ENCODE measurements at regions not wholly inside any gene's neighbourhood (a gene's known extent, or its start where the extent isn't known, plus 50 kb on each side); places are given as distances from the start of the nearest gene placed in this dataset.

DNA sequence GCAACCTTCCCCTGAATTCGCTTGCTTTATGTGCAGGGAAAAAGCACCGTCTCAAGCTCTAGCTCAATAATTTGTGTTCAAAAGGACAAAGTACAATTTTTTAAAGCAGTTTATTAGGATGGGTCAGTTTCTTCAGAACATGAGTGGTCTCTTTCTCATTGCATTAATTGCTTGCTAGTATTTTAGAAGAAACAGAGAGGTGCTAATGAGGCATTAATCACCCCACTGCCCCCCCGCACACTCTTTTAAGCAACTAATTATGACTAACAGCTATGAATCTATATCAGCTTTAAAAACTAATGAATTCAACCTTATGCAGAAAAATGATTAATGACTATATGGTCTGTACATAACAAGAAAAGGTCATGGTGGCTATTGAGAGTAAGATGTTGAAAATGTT lies 262.1 kb upstream of the ST6GAL2 start:
- H3K27ac ChIP-seq (ENCODE audit: low read depth), result no peak overlapping the region
- H3F3A ChIP-seq (replicated peaks; ENCODE audit: low read depth), result no peaks in the 10 kb centered on the region
- H3K9me2 ChIP-seq (ENCODE audit: insufficient read depth), result 0 out of 2 replicates have a peak, but pooled peaks cover 3% of the 10 kb centered on the region
- no peak overlapping the region for H3K4me2 ChIP-seq
- H3K4me1 Mint-ChIP-seq, result no peaks in the 10 kb centered on the region
- H3K27me3 Mint-ChIP-seq (ENCODE audit: insufficient read depth, low read depth, poor library complexity), result no peaks in the 10 kb centered on the region
- no peak overlapping the region for H3K4me3 ChIP-seq
- H3K36me3 ChIP-seq (ENCODE audit: insufficient read depth), result no peaks in the 10 kb centered on the region
- H3K4me1 ChIP-seq (ENCODE audit: insufficient read depth), result no peaks in the 10 kb centered on the region
- H3K36me3 Mint-ChIP-seq (ENCODE audit: low read depth), result peaks cover 20% of the 10 kb centered on the region; the same call in 2 of the 3 replicates
- TF ChIP-seq POLR2AphosphoS5 (IDR thresholded peaks at IDR 0.05; ENCODE audit: low read depth) (no peak), STAT1 (IDR thresholded peaks at IDR 0.05; ENCODE audit: unreplicated experiment) (no peak), EZH2phosphoT487 (IDR thresholded peaks at IDR 0.05; ENCODE audit: unreplicated experiment) (no peak)
- TF ChIP-seq, protein P1, sequence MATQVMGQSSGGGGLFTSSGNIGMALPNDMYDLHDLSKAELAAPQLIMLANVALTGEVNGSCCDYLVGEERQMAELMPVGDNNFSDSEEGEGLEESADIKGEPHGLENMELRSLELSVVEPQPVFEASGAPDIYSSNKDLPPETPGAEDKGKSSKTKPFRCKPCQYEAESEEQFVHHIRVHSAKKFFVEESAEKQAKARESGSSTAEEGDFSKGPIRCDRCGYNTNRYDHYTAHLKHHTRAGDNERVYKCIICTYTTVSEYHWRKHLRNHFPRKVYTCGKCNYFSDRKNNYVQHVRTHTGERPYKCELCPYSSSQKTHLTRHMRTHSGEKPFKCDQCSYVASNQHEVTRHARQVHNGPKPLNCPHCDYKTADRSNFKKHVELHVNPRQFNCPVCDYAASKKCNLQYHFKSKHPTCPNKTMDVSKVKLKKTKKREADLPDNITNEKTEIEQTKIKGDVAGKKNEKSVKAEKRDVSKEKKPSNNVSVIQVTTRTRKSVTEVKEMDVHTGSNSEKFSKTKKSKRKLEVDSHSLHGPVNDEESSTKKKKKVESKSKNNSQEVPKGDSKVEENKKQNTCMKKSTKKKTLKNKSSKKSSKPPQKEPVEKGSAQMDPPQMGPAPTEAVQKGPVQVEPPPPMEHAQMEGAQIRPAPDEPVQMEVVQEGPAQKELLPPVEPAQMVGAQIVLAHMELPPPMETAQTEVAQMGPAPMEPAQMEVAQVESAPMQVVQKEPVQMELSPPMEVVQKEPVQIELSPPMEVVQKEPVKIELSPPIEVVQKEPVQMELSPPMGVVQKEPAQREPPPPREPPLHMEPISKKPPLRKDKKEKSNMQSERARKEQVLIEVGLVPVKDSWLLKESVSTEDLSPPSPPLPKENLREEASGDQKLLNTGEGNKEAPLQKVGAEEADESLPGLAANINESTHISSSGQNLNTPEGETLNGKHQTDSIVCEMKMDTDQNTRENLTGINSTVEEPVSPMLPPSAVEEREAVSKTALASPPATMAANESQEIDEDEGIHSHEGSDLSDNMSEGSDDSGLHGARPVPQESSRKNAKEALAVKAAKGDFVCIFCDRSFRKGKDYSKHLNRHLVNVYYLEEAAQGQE (IDR thresholded peaks at IDR 0.05; ENCODE audit: unreplicated experiment), result no peak
- TF ChIP-seq, protein P2, sequence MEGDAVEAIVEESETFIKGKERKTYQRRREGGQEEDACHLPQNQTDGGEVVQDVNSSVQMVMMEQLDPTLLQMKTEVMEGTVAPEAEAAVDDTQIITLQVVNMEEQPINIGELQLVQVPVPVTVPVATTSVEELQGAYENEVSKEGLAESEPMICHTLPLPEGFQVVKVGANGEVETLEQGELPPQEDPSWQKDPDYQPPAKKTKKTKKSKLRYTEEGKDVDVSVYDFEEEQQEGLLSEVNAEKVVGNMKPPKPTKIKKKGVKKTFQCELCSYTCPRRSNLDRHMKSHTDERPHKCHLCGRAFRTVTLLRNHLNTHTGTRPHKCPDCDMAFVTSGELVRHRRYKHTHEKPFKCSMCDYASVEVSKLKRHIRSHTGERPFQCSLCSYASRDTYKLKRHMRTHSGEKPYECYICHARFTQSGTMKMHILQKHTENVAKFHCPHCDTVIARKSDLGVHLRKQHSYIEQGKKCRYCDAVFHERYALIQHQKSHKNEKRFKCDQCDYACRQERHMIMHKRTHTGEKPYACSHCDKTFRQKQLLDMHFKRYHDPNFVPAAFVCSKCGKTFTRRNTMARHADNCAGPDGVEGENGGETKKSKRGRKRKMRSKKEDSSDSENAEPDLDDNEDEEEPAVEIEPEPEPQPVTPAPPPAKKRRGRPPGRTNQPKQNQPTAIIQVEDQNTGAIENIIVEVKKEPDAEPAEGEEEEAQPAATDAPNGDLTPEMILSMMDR (conservative IDR thresholded peaks at IDR 0.05; ENCODE audit: low read depth in 2 of 2), result no peak
- TF ChIP-seq, protein P3, sequence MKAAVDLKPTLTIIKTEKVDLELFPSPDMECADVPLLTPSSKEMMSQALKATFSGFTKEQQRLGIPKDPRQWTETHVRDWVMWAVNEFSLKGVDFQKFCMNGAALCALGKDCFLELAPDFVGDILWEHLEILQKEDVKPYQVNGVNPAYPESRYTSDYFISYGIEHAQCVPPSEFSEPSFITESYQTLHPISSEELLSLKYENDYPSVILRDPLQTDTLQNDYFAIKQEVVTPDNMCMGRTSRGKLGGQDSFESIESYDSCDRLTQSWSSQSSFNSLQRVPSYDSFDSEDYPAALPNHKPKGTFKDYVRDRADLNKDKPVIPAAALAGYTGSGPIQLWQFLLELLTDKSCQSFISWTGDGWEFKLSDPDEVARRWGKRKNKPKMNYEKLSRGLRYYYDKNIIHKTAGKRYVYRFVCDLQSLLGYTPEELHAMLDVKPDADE (IDR thresholded peaks at IDR 0.05), result no peak
- H3K4me3 Mint-ChIP-seq, result no peak overlapping the region
- ATAC-seq (no peak), DNase-seq (ENCODE audit: low spot score) (no peak)
- H4K20me1 ChIP-seq (replicated peaks; ENCODE audit: insufficient read depth), result no peaks in the 10 kb centered on the region
- H3K27me3 ChIP-seq (ENCODE audit: insufficient read depth), result no peaks in the 10 kb centered on the region
- no peak overlapping the region for H2AFZ ChIP-seq
- no peaks in the 10 kb centered on the region for H3K79me2 ChIP-seq (replicated peaks; ENCODE audit: insufficient read depth)
- H3K9me3 Mint-ChIP-seq, result peaks cover 29% of the 10 kb centered on the region
- no peak overlapping the region for H3K27ac Mint-ChIP-seq

GRCh38 chr2:107148496-107148895 lies 262.5 kb upstream of the ST6GAL2 start:
- Histone ChIP-seq H3K4me1 (ENCODE audit: insufficient read depth) (no peaks in the 10 kb centered on the region), H3K27ac (ENCODE audit: low read depth) (no peak overlapping the region), H3K36me3 (ENCODE audit: insufficient read depth) (no peaks in the 10 kb centered on the region), H3K79me2 (replicated peaks; ENCODE audit: insufficient read depth) (no peaks in the 10 kb centered on the region), H2AFZ (no peak overlapping the region), H3F3A (replicated peaks; ENCODE audit: low read depth) (no peaks in the 10 kb centered on the region), H4K20me1 (replicated peaks; ENCODE audit: insufficient read depth) (no peaks in the 10 kb centered on the region), H3K9me2 (ENCODE audit: insufficient read depth) (0 out of 2 replicates have a peak, but pooled peaks cover 3% of the 10 kb centered on the region), H3K27me3 (ENCODE audit: insufficient read depth) (no peaks in the 10 kb centered on the region), H3K4me2 (no peak overlapping the region), H3K4me3 (no peak overlapping the region)
- H3K4me1 Mint-ChIP-seq, result no peaks in the 10 kb centered on the region
- H3K9me3 Mint-ChIP-seq, result peaks cover 24% of the 10 kb centered on the region
- H3K27me3 Mint-ChIP-seq (ENCODE audit: insufficient read depth, low read depth, poor library complexity), result no peaks in the 10 kb centered on the region
- H3K27ac Mint-ChIP-seq, result no peak overlapping the region
- peaks cover 20% of the 10 kb centered on the region; the same call in 2 of the 3 replicates for H3K36me3 Mint-ChIP-seq (ENCODE audit: low read depth)
- ATAC-seq (no peak), DNase-seq (ENCODE audit: low spot score) (no peak)
- no peak overlapping the region for H3K4me3 Mint-ChIP-seq
- TF ChIP-seq, protein P3 (IDR thresholded peaks at IDR 0.05), result no peak
- TF ChIP-seq EZH2 (IDR thresholded peaks at IDR 0.05; ENCODE audit: low read depth, unreplicated experiment) (no peak), JUNB (IDR thresholded peaks at IDR 0.05; ENCODE audit: unreplicated experiment) (no peak), POLR2AphosphoS5 (IDR thresholded peaks at IDR 0.05; ENCODE audit: low read depth) (no peak), NANOG (IDR thresholded peaks at IDR 0.05; ENCODE audit: borderline replicate concordance) (no peak), STAT1 (IDR thresholded peaks at IDR 0.05; ENCODE audit: unreplicated experiment) (no peak), EZH2phosphoT487 (IDR thresholded peaks at IDR 0.05; ENCODE audit: unreplicated experiment) (no peak)
- TF ChIP-seq, protein P2 (conservative IDR thresholded peaks at IDR 0.05; ENCODE audit: low read depth in 2 of 2), result no peak
- TF ChIP-seq, protein P1 (IDR thresholded peaks at IDR 0.05; ENCODE audit: unreplicated experiment), result no peak
